Natural killer cell (primary cell): ENCODE measurements at regions not wholly inside any gene's neighbourhood (a gene's known extent, or its start where the extent isn't known, plus 50 kb on each side); places are given as distances from the start of the nearest gene placed in this dataset.

Source experiments
- ATAC-seq, 3 donors: fragments of 150-1000 bp in 2 of 3; fragments of 200-7000 bp in 1 of 3; cut with Tn5 transposase; 1 replicate in 1 of 3; 2 replicates in 2 of 3; pipeline ENCODE4 v1.10.0; 2021; ENCODE audit warnings: mild to moderate bottlenecking in 2 of 3, moderate library complexity in 2 of 3
- DNase-seq, 2 donors: peaks; one replicate each; pipeline versions ENCODE4 v3.0.0 to v3.0.0-alpha.2; 2013 to 2021; ENCODE audit warnings: mixed read lengths in 1 of 2
- H3K27ac ChIP-seq: one replicate; pipeline ENCODE4 v1.5.1; 2013; ENCODE audit warnings: mild to moderate bottlenecking, low read length
- H3K27me3 ChIP-seq: one replicate; pipeline ENCODE4 v1.6.1; 2013; ENCODE audit warnings: low read length; ENCODE audit not compliant: control insufficient read depth, insufficient read depth
- H3K36me3 ChIP-seq: one replicate; pipeline ENCODE4 v1.6.1; 2013; ENCODE audit warnings: low read length; ENCODE audit not compliant: control insufficient read depth, insufficient read depth
- H3K4me1 ChIP-seq: one replicate; pipeline ENCODE4 v1.6.1; 2013; ENCODE audit warnings: low read length; ENCODE audit not compliant: control insufficient read depth, insufficient read depth
- H3K4me3 ChIP-seq: one replicate; pipeline ENCODE4 v1.5.1; 2013; ENCODE audit warnings: low read length
- H3K9me3 ChIP-seq: one replicate; pipeline ENCODE4 v1.6.1; 2013; ENCODE audit warnings: low read length; ENCODE audit not compliant: control insufficient read depth, insufficient read depth
- H3K27ac Mint-ChIP-seq, 2 donors: one replicate each; pipeline ENCODE4 v1.8.0; 2022; ENCODE audit warnings: mild to moderate bottlenecking in 2 of 2, mixed read lengths in 2 of 2, moderate library complexity in 1 of 2
- H3K27me3 Mint-ChIP-seq, 2 donors: one replicate each; pipeline ENCODE4 v1.8.0; 2022; ENCODE audit warnings: low read depth in 2 of 2, mixed read lengths in 2 of 2
- H3K36me3 Mint-ChIP-seq: one replicate; pipeline ENCODE4 v1.8.0; 2022; ENCODE audit warnings: mixed read lengths
- H3K4me1 Mint-ChIP-seq, 2 donors: one replicate each; pipeline ENCODE4 v1.8.0; 2022; ENCODE audit warnings: mixed read lengths in 2 of 2
- H3K4me3 Mint-ChIP-seq: one replicate; pipeline ENCODE4 v1.8.0; 2022; ENCODE audit warnings: mild to moderate bottlenecking, moderate library complexity, mixed read lengths
- H3K9me3 Mint-ChIP-seq, 2 donors: one replicate each; pipeline ENCODE4 v1.8.0; 2022; ENCODE audit warnings: mixed read lengths in 2 of 2
- CTCF ChIP-seq: fragments of 200-600 bp; IDR thresholded peaks from one replicate; pipeline ENCODE4 v1.8.0; 2022; ENCODE audit warnings: antibody characterized with exemption
- WGBS: methylation state at CpG from one replicate; pipeline ENCODE4 v1.1.7; 2013; ENCODE audit warnings: missing lambda C conversion rate; ENCODE audit not compliant: insufficient coverage; 5-methylcytosine and 5-hydroxymethylcytosine counted together
- intact Hi-C: fragments of 100-400 bp; cut with micrococcal nuclease; formaldehyde crosslinking; loops from one replicate; pipeline ENCODE4 v1.14.2; 2022

DNA sequence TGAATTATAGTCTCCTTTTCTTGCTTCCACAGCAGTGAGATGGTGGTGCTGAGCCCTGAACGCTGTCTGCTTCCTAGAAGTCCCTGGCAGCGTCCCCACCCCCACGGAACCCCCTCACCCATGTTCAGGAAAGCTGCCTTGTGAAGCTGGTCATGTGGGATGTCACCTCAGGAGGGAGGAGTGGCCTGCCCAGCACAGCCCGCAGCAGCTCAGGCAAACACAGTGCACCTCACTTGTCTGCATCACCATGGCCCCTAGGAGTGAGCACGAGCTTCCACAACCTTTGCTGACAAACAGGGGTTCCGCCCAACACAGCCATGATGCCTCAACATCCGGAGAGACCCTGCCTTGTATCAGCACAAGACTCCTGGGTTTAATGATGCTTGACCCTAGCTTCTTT is 508.9 kb downstream of the RPS24 start:
- Histone ChIP-seq H3K9me3 (no peaks in the 10 kb centered on the region), H3K36me3 (no peaks in the 10 kb centered on the region), H3K27me3 (no peaks in the 10 kb centered on the region), H3K27ac (no peak overlapping the region), H3K4me1 (no peaks in the 10 kb centered on the region), H3K4me3 (no peak overlapping the region)
- Mint-ChIP-seq H3K4me1 (peaks cover 9 to 12% of the 10 kb centered on the region in 2 donors), H3K9me3 (no peaks in the 10 kb centered on the region), H3K36me3 (no peaks in the 10 kb centered on the region), H3K4me3 (no peak overlapping the region), H3K27me3 (peaks cover 1 to 3% of the 10 kb centered on the region in 2 donors), H3K27ac (peak overlapping the region in 1 of 2 donors; percentile 7)
- TF ChIP-seq CTCF = no peak
- WGBS = 90% methylated on average over 7 of the region's 7 CpGs
- ATAC-seq (no peak), DNase-seq (no peak)
- intact Hi-C loops = no loop called here

DNA sequence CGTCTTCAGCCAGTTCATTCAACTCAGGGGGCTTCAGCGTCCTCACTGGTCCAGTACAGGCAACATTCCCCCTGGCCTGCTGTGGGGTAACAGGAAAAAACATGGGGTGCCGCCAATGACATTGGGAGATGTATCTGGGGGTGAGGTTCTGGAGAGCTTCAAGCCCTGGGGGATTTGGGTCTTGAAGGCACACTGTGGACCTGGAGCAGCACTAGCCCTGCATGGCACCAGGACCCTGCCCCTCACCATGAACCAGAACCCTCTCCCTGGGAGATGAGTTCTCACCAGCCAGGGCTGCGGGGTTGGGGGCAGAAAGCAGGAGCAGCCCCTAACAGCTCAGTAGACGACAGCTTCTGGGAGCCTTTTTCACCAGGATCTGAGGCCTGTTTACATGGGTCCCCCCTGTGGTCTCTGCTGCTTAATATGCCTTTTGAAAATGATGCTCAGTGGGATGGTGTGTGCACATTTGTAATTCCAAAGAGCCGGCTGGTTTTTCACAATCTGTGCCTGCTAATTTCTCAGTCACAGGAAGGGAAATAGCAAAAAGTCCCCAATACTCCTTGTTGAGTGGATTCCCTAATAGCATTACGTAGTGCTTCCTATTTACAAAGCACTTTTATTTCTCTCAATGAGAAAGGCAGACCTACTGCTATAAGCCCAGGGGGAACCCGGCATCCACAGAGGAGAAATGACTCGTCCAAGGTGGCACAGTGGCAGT is 509.5 kb downstream of the RPS24 start:
- peaks cover 9 to 12% of the 10 kb centered on the region in 2 donors for H3K4me1 Mint-ChIP-seq

DNA sequence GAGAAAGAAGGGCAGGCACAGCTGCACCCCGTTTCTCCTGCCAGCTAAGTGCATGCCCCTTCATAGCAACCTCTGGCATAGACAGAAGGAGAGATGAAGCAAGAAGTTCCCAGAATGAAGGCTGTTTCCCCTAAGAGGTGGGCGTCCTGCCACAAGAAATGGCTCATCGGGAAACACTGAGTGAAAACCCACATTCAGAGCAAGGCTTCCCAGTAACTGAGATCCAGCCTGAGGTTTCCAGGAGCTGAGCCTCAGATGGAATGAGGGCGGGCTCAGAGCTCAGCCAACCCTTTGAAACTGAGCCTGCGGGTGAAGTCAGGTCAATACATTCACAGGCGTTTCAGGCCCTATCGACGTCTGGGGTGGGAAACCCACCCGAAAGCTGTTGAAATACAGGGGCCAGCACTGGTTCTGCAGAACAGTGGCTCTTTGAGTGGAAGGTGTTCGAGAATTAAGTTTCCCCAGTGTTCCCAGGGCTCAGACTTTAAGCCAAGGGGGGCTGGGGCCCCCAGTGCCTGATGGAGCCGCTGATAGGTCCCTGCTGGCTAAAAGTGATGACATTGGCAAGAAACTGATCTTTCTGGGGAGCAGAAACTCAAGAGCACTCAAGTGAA is 510.2 kb downstream of the RPS24 start:
- no peaks in the 10 kb centered on the region for H3K36me3 ChIP-seq
- no peaks in the 10 kb centered on the region for H3K4me1 ChIP-seq
- H3K27ac ChIP-seq = no peak overlapping the region
- Mint-ChIP-seq H3K4me1 (peaks cover 9 to 12% of the 10 kb centered on the region in 2 donors), H3K9me3 (no peaks in the 10 kb centered on the region), H3K36me3 (no peaks in the 10 kb centered on the region), H3K4me3 (no peak overlapping the region), H3K27ac (no peak overlapping the region), H3K27me3 (peaks cover 10 to 15% of the 10 kb centered on the region in 2 donors)
- intact Hi-C loops = no loop called here
- no peak overlapping the region for H3K4me3 ChIP-seq
- H3K27me3 ChIP-seq = no peaks in the 10 kb centered on the region
- 86% methylated on average over 11 of the region's 11 CpGs for WGBS
- no peak for TF ChIP-seq CTCF
- ATAC-seq (no peak), DNase-seq (no peak)
- no peaks in the 10 kb centered on the region for H3K9me3 ChIP-seq

More for the DNA sequence above, 509.5 kb downstream of the RPS24 start:
- H3K36me3 ChIP-seq = no peaks in the 10 kb centered on the region
- 84% methylated on average over 8 of the region's 9 CpGs for WGBS
- no peak overlapping the region for H3K27ac ChIP-seq
- Mint-ChIP-seq H3K27me3 (peaks cover 7 to 8% of the 10 kb centered on the region in 2 donors), H3K4me3 (no peak overlapping the region), H3K36me3 (no peaks in the 10 kb centered on the region), H3K9me3 (no peaks in the 10 kb centered on the region), H3K27ac (no peak overlapping the region)
- H3K4me3 ChIP-seq = no peak overlapping the region
- H3K4me1 ChIP-seq = no peaks in the 10 kb centered on the region
- ATAC-seq = no peak
- no peaks in the 10 kb centered on the region for H3K9me3 ChIP-seq
- H3K27me3 ChIP-seq = no peaks in the 10 kb centered on the region
- intact Hi-C loops = no loop called here
- DNase-seq = no peak
- TF ChIP-seq CTCF = no peak
